Ishikawa (cell line): ENCODE measurements at regions not wholly inside any gene's neighbourhood (a gene's known extent, or its start where the extent isn't known, plus 50 kb on each side); places are given as distances from the start of the nearest gene placed in this dataset.
A peak's percentile ranks its signal among the peaks of the same experiment; 100 is the strongest.

Source experiments
- CEBPB ChIP-seq: IDR thresholded peaks from 2 replicates; pipeline ENCODE4 v1.6.1; 2012
- CREB1 ChIP-seq: IDR thresholded peaks from 2 replicates; pipeline ENCODE4 v1.6.1; 2012; ENCODE audit warnings: low read depth
- EGR1 ChIP-seq: IDR thresholded peaks from 2 replicates; pipeline ENCODE4 v1.6.1; 2012
- EP300 ChIP-seq: IDR thresholded peaks from 2 replicates; pipeline ENCODE4 v1.6.1; 2012; ENCODE audit warnings: borderline replicate concordance
- FOXM1 ChIP-seq: IDR thresholded peaks from 2 replicates; pipeline ENCODE4 v1.6.1; 2012; ENCODE audit warnings: low read depth, borderline replicate concordance
- NFIC ChIP-seq: IDR thresholded peaks from 2 replicates; pipeline ENCODE4 v1.6.1; 2012
- RAD21 ChIP-seq: IDR thresholded peaks from 2 replicates; pipeline ENCODE4 v1.6.1; 2012; ENCODE audit warnings: low read depth
- TAF1 ChIP-seq: IDR thresholded peaks from 2 replicates; pipeline ENCODE4 v1.6.1; 2012; ENCODE audit warnings: low read depth, mild to moderate bottlenecking
- TCF12 ChIP-seq: IDR thresholded peaks from 2 replicates; pipeline ENCODE4 v1.6.1; 2012; ENCODE audit warnings: low read depth
- TEAD4 ChIP-seq: IDR thresholded peaks from 2 replicates; pipeline ENCODE4 v1.6.1; 2012
- YY1 ChIP-seq: IDR thresholded peaks from 2 replicates; pipeline ENCODE4 v1.6.1; 2012; ENCODE audit warnings: low read depth
- ZBTB7A ChIP-seq: IDR thresholded peaks from 2 replicates; pipeline ENCODE4 v1.6.1; 2012; ENCODE audit warnings: low read depth
- TF ChIP-seq, protein P1 (sequence below): IDR thresholded peaks from 2 replicates; pipeline ENCODE4 v1.6.1; 2012
- TF ChIP-seq, protein P2 (sequence below): IDR thresholded peaks from 2 replicates; pipeline ENCODE4 v1.6.1; 2012
- TF ChIP-seq, protein P3 (sequence below): IDR thresholded peaks from 2 replicates; pipeline ENCODE4 v1.6.1; 2012; ENCODE audit warnings: low read depth, mild to moderate bottlenecking

DNA sequence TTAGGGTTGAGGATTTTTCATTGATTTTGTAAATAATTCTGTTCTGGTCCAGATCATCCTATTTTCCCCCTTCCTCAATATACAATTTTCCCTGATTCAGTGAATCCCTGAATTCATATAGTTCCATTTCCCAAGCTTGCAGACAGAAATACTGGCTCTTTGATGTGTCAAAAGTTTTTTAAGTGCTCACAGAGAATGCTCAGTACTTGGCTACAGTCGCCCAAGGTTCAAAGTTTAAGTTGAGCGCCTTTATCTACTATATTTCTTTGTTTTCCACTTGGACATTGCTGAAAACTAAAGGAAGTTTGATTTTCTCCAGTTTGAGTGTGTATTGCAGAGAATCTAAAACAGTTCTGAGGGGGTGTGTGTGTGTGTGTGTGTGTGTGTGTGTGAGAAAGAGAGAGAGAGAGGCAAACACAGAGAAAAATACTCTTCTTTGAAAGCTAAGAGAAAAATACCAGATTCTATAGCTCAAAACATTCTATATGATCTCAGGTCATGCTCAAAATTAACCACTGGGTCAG is 136.2 kb upstream of the ACO1 start:
- TF ChIP-seq YY1 = no peak
- no peak for TF ChIP-seq ZBTB7A
- no peak for TF ChIP-seq FOXM1
- TF ChIP-seq CREB1 = no peak
- no peak for TF ChIP-seq TAF1
- no peak for TF ChIP-seq RAD21
- TF ChIP-seq EP300 = no peak
- TF ChIP-seq, protein P1, sequence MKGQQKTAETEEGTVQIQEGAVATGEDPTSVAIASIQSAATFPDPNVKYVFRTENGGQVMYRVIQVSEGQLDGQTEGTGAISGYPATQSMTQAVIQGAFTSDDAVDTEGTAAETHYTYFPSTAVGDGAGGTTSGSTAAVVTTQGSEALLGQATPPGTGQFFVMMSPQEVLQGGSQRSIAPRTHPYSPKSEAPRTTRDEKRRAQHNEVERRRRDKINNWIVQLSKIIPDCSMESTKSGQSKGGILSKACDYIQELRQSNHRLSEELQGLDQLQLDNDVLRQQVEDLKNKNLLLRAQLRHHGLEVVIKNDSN = no peak
- TF ChIP-seq TCF12 = no peak
- TF ChIP-seq, protein P2, sequence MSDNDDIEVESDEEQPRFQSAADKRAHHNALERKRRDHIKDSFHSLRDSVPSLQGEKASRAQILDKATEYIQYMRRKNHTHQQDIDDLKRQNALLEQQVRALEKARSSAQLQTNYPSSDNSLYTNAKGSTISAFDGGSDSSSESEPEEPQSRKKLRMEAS = no peak
- TF ChIP-seq EGR1 = no peak
- TF ChIP-seq TEAD4 = no peak
- TF ChIP-seq CEBPB = no peak
- TF ChIP-seq, protein P3, sequence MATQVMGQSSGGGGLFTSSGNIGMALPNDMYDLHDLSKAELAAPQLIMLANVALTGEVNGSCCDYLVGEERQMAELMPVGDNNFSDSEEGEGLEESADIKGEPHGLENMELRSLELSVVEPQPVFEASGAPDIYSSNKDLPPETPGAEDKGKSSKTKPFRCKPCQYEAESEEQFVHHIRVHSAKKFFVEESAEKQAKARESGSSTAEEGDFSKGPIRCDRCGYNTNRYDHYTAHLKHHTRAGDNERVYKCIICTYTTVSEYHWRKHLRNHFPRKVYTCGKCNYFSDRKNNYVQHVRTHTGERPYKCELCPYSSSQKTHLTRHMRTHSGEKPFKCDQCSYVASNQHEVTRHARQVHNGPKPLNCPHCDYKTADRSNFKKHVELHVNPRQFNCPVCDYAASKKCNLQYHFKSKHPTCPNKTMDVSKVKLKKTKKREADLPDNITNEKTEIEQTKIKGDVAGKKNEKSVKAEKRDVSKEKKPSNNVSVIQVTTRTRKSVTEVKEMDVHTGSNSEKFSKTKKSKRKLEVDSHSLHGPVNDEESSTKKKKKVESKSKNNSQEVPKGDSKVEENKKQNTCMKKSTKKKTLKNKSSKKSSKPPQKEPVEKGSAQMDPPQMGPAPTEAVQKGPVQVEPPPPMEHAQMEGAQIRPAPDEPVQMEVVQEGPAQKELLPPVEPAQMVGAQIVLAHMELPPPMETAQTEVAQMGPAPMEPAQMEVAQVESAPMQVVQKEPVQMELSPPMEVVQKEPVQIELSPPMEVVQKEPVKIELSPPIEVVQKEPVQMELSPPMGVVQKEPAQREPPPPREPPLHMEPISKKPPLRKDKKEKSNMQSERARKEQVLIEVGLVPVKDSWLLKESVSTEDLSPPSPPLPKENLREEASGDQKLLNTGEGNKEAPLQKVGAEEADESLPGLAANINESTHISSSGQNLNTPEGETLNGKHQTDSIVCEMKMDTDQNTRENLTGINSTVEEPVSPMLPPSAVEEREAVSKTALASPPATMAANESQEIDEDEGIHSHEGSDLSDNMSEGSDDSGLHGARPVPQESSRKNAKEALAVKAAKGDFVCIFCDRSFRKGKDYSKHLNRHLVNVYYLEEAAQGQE = no peak
- TF ChIP-seq NFIC = no peak

DNA sequence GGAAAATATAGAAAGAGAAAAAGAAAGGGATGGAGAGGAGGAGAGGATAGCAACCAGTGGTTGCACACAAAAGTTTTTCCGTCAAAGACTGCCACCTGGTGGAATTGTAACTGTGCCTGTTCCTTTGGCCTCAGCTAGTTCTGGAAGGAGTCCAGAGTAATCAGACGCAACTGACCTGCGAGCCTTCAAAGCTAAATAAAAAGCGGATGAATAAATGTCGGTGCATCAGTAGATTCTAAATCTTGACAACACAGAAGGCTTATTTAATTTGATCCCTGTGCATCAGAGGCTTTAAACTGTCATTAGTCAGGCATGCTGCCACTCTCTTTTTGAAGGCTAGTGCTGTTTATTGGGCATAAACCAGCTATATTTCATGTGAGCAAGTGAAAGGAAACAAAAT is 132.9 kb upstream of the ACO1 start:
- TF ChIP-seq RAD21 (peak; percentile 77), NFIC (0 out of 2 replicates have a peak, but pooled peaks have one; percentile 46), CREB1 (no peak)

GRCh38 chr9:32253731-32254130 is 130.7 kb upstream of the ACO1 start:
- no peak for TF ChIP-seq FOXM1
- no peak for TF ChIP-seq NFIC
- TF ChIP-seq TAF1 = no peak
- no peak for TF ChIP-seq EP300
- TF ChIP-seq, protein P3 = no peak
- TF ChIP-seq, protein P1 = no peak
- no peak for TF ChIP-seq EGR1
- TF ChIP-seq TEAD4 = no peak
- TF ChIP-seq CREB1 = no peak
- TF ChIP-seq RAD21 = no peak
- no peak for TF ChIP-seq YY1
- no peak for TF ChIP-seq ZBTB7A
- TF ChIP-seq TCF12 = no peak
- no peak for TF ChIP-seq CEBPB
- TF ChIP-seq, protein P2 = no peak

DNA sequence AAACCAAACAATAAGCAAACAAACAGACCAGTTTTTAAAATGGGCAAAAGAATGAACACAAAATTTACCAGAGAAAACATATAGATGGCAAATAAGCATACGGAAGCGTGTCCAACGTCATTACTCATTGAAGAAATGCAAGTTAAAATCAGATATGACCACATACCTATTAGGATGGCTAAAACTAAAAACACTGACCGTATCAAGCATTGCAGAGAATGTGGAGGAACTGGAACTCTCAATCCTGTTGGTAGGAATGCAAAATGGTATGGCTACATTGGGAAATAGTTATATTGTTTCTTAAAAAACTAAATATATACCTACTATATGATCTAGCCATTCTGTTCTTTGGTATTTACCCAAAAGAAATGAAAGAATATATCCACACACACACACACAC is 129.4 kb upstream of the ACO1 start:
- TF ChIP-seq NFIC = no peak
- no peak for TF ChIP-seq ZBTB7A
- TF ChIP-seq TCF12 = no peak
- TF ChIP-seq CEBPB = no peak
- TF ChIP-seq EGR1 = no peak
- TF ChIP-seq RAD21 = no peak
- TF ChIP-seq TAF1 = no peak
- no peak for TF ChIP-seq EP300
- TF ChIP-seq, protein P2 = no peak
- TF ChIP-seq, protein P3 = no peak
